Fibroblast of villous mesenchyme (primary cell): ENCODE measurements at regions not wholly inside any gene's neighbourhood (a gene's known extent, or its start where the extent isn't known, plus 50 kb on each side); places are given as distances from the start of the nearest gene placed in this dataset.

Source experiments
- DNase-seq: peaks from one replicate; pipeline ENCODE4 v3.0.0-alpha.2; 2010; ENCODE audit warnings: low read depth
- H3K4me3 ChIP-seq: 2 replicates; pipeline ENCODE4 v1.5.1; 2011; ENCODE audit warnings: low read depth, mild to moderate bottlenecking, low read length
- TF ChIP-seq, protein P1 (sequence below): IDR thresholded peaks from 2 replicates; pipeline ENCODE4 v1.5.1; 2012; ENCODE audit warnings: low read depth, mild to moderate bottlenecking, low read length; ENCODE audit not compliant: insufficient read depth

- DNase-seq, result no peak
- TF ChIP-seq, protein P1, sequence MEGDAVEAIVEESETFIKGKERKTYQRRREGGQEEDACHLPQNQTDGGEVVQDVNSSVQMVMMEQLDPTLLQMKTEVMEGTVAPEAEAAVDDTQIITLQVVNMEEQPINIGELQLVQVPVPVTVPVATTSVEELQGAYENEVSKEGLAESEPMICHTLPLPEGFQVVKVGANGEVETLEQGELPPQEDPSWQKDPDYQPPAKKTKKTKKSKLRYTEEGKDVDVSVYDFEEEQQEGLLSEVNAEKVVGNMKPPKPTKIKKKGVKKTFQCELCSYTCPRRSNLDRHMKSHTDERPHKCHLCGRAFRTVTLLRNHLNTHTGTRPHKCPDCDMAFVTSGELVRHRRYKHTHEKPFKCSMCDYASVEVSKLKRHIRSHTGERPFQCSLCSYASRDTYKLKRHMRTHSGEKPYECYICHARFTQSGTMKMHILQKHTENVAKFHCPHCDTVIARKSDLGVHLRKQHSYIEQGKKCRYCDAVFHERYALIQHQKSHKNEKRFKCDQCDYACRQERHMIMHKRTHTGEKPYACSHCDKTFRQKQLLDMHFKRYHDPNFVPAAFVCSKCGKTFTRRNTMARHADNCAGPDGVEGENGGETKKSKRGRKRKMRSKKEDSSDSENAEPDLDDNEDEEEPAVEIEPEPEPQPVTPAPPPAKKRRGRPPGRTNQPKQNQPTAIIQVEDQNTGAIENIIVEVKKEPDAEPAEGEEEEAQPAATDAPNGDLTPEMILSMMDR, result no peak
- no peak overlapping the region for H3K4me3 ChIP-seq
These were observed 1139.2 kb upstream of the GJE1 start for GRCh38 chr6:140993515-140993914.

GRCh38 chr6:140992678-140993077, 1140.0 kb upstream of the GJE1 start:
- H3K4me3 ChIP-seq, result no peak overlapping the region
- DNase-seq, result no peak
- TF ChIP-seq, protein P1, result no peak

DNA sequence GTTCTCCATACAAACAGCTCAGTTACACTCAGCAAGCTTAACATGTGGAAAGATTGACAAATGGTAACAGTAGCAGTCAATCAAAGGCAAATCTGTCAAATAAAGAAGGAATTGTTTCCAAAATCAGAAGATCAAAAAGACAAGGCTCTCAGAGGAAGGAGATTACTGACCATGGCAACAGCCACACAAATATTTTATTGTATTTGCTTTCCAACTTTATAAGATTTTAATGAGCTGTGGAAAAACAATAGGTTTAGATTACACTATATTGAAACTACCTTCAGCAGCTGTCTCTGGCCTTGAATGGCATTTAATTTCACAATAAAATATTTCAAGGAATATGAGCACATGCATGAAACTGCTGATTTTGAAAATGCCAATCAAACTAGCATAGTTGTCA, 1143.9 kb upstream of the GJE1 start:
- TF ChIP-seq, protein P1, result no peak
- DNase-seq, result no peak
- no peak overlapping the region for H3K4me3 ChIP-seq

GRCh38 chr6:140987364-140988155, 1145.2 kb upstream of the GJE1 start:
- peak; percentile 11 for DNase-seq
- H3K4me3 ChIP-seq, result no peak overlapping the region
- TF ChIP-seq, protein P1, result no peak

GRCh38 chr6:140985679-140986275, 1146.9 kb upstream of the GJE1 start:
- DNase-seq, result peak; percentile 89
- H3K4me3 ChIP-seq, result no peak overlapping the region
- TF ChIP-seq, protein P1, result no peak

GRCh38 chr6:140980265-140980887, 1152.3 kb upstream of the GJE1 start:
- H3K4me3 ChIP-seq, result no peak overlapping the region
- DNase-seq, result peak; percentile 54
- TF ChIP-seq, protein P1, result peak; percentile 42
